GM12872 (cell line): ENCODE measurements at regions not wholly inside any gene's neighbourhood (a gene's known extent, or its start where the extent isn't known, plus 50 kb on each side); places are given as distances from the start of the nearest gene placed in this dataset.

Experiments
- TF ChIP-seq, protein P1 (sequence below): IDR thresholded peaks from 3 replicates; pipeline ENCODE4 v1.5.1; 2011; ENCODE audit warnings: low read depth, mild to moderate bottlenecking, low read length, moderate library complexity; ENCODE audit not compliant: insufficient read depth

GRCh38 chr6:40802481-40802880 is 215.3 kb upstream of the LRFN2 start:
- TF ChIP-seq, protein P1, sequence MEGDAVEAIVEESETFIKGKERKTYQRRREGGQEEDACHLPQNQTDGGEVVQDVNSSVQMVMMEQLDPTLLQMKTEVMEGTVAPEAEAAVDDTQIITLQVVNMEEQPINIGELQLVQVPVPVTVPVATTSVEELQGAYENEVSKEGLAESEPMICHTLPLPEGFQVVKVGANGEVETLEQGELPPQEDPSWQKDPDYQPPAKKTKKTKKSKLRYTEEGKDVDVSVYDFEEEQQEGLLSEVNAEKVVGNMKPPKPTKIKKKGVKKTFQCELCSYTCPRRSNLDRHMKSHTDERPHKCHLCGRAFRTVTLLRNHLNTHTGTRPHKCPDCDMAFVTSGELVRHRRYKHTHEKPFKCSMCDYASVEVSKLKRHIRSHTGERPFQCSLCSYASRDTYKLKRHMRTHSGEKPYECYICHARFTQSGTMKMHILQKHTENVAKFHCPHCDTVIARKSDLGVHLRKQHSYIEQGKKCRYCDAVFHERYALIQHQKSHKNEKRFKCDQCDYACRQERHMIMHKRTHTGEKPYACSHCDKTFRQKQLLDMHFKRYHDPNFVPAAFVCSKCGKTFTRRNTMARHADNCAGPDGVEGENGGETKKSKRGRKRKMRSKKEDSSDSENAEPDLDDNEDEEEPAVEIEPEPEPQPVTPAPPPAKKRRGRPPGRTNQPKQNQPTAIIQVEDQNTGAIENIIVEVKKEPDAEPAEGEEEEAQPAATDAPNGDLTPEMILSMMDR = no peak

DNA sequence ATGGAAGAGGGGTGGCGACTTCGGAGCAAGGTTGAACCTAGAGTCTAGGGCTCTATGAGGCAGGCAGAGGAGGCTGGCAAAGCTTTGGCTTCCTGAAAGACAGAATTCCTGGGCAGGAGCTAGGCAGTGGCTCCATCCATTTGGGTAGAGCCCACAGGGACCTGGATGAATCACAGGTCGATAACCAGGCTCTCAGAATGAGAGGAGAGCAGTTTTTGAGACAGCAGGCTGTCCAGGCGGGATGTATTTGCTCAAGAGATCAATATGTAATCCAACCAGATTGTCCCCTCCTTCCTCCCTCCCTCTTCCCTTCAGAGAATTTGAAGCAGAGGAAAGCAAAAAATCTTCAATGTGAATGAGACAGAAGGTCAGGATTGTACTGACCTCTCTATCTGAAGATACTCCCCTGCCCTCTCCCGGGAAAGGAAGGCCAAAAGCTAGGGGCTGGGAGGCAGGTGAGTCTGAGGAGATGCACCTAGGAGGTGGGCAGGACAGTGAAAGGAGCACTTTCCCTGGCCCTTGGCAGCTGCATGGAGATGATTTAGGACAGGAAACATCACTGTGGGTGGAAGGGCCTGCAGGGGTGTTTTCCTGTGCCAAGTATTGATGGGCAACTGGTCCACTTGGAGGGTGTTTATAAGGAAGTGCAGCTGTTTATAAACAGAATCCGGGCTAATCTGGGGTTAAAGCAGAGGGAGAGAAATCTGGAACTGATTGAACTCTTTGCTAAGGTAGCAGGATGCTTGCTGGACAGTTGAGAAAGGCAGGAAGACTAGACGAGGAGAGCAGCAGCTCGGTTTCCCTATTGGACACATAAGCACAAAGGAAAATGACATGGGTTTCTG is 212.4 kb upstream of the LRFN2 start:
- TF ChIP-seq, protein P1 = no peak

DNA sequence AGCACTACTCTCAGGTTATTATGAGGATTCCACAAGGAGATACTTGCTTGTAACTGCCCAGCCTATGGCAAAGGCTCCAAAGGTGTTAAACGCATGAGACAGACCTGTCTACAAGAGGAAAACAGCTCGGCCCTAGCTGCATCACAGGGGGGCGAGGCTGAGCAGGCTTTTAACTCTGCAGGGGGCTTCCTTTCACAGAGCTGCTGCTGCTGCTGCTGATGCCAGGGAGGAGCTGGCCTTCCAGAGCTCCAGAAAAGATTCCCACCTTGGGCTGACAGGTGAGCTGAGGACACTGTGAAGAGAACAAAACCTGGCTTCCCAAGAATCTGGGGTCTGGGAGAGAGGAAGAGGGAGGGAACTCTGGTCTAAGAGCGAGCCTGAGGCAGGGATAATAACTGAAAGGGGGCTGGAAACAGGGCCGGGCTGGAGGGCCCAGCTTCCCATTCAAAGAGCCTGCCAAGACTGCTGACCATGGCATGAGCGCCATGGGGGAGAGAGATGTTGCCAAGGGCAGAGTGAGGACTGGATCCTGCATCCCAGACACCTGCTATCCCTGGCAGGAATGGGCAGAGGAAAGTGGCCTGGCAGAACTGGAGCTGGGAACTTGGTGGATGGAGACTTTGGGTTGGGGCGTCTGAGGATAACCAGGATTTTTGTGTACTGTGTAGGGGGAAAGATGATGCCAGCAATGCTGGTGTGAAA is 211.1 kb upstream of the LRFN2 start:
- TF ChIP-seq, protein P1 = no peak

DNA sequence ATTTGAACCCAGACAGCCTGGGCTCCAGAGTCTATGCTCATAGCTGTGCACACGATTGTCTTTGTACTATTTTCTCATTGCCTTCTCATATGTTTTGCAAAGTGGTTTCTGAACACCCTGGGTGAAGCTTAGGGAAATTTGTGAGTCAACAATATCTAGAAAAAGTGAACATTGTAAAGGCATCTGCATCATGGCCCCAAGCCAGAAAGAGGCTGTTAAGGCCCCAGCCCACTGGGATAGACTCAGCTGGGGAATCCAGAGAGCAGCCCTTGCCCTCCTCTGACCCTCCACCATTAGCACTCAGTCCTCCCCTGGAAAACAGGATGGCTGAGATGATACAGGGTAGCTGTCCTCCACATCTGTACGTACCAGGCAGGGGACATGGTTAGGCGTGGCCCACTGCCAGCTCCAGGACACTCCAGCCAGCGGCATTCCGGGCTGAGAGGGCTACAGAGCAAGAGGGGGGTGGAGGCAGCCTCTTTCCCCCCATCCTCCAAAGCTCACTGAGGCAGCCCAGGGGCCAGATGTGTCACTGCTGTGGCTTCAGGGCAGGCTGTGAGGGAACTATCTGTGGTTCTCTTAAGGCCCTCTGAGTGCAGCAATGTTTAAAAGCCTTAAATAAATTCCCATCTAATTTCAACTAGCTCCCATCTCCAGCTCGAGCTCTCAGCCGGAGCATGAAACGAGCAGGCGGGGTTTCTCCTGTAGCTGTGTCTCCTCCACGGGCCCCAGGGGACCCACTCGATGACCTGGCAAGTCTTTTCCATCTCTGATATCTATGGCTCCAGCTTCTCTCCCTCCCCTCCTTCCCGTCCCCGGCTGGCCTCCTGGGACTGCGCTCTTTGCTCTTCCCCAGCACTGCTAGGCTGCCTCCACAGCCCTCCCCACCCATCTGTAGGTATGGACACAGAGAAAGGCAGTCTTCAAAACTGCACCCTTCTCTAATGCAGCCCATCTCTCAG is 209.4 kb upstream of the LRFN2 start:
- TF ChIP-seq, protein P1 = no peak

GRCh38 chr6:40794586-40794985 is 207.4 kb upstream of the LRFN2 start:
- TF ChIP-seq, protein P1 = no peak

- TF ChIP-seq, protein P1 = no peak
Measured at GRCh38 chr6:40792183-40792582, 205.0 kb upstream of the LRFN2 start.

DNA sequence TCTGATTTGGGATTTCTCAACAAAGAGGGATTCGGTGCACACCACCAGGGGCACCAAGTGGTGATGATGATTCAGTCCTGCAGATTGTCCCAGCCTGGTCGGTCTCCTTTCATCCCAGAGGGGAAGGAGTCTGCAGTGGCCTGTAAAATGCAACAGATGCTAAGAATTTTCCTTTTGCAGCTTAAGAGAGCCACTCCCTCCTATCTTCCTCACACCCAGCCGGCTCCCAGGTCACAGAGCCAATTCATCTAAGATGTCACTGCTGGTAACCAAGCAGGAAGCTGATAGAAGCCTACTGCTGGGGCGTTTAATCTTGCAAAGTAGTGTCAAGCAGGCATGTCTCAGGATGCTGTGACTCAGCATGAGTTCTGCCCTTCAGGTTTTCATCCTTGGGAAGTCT is 203.8 kb upstream of the LRFN2 start:
- TF ChIP-seq, protein P1 = no peak
